Aorta (tissue), 5 donors: ENCODE measurements at regions not wholly inside any gene's neighbourhood (a gene's known extent, or its start where the extent isn't known, plus 50 kb on each side); places are given as distances from the start of the nearest gene placed in this dataset.
A peak's percentile ranks its signal among the peaks of the same experiment; 100 is the strongest.

ENCODE experiments used
- ATAC-seq: fragments of 200-7000 bp; cut with Tn5 transposase; one replicate; pipeline ENCODE4 v1.9.1; 2022; ENCODE audit warnings: moderate library complexity; ENCODE audit not compliant: low FRiP score
- DNase-seq, 2 donors: peaks; one replicate each; pipeline ENCODE4 v3.0.0-alpha.2; 2020
- H3K27ac ChIP-seq, 2 donors: one replicate each; pipeline ENCODE4 v1.5.1; 2013; ENCODE audit warnings: low read length in 2 of 2, mild to moderate bottlenecking in 2 of 2, moderate library complexity in 2 of 2, control low read depth in 1 of 2, inconsistent platforms in 1 of 2, low read depth in 1 of 2
- H3K27me3 ChIP-seq, 2 donors: one replicate each; pipeline ENCODE4 v1.6.1; 2013; ENCODE audit warnings: control low read depth in 1 of 2, low read length in 1 of 2, mild to moderate bottlenecking in 1 of 2, moderate library complexity in 1 of 2; ENCODE audit not compliant: insufficient read depth in 2 of 2, control insufficient read depth in 1 of 2
- H3K36me3 ChIP-seq, 2 donors: one replicate each; pipeline ENCODE4 v1.6.1; 2013; ENCODE audit warnings: control low read depth in 1 of 2, low read length in 1 of 2, mild to moderate bottlenecking in 1 of 2; ENCODE audit not compliant: insufficient read depth in 2 of 2, control insufficient read depth in 1 of 2
- H3K4me1 ChIP-seq, 2 donors: one replicate each; pipeline ENCODE4 v1.6.1; 2013; ENCODE audit warnings: low read length in 2 of 2, control low read depth in 1 of 2, mild to moderate bottlenecking in 1 of 2, moderate library complexity in 1 of 2; ENCODE audit not compliant: insufficient read depth in 2 of 2, control insufficient read depth in 1 of 2
- H3K4me3 ChIP-seq, 2 donors: one replicate each; pipeline ENCODE4 v1.5.1; 2013; ENCODE audit warnings: low read length in 2 of 2, control low read depth in 1 of 2, mild to moderate bottlenecking in 1 of 2
- H3K9me3 ChIP-seq: one replicate; pipeline ENCODE4 v1.6.1; 2013; ENCODE audit warnings: mild to moderate bottlenecking, low read length; ENCODE audit not compliant: control insufficient read depth
- WGBS, 2 donors: extraction: QIAGEN DNeasy Blood & Tissue Kit; methylation state at CpG; one replicate each; pipeline ENCODE4 v1.1.7; 2013; 5-methylcytosine and 5-hydroxymethylcytosine counted together
- intact Hi-C, 2 donors: fragments of 100-400 bp; cut with DNase I; formaldehyde crosslinking; loops; one replicate each; pipeline versions ENCODE4 v1.14.2 to v1.15.0; 2022
- donor health status: healthy with polysubstance abuse.
- donor health status: Bipolar disorder and iron deficiency.
- donor health status: DM: no; HTN: no; CAD: no.
- donor health status: DM: no; HTN: no; CAD: no.
- donor health status: DM: yes; HTN: yes; CAD: no.

GRCh38 chrX:40449956-40450706 lies 130.6 kb upstream of the ATP6AP2 start:
- Histone ChIP-seq H3K4me1 (no peaks in the 10 kb centered on the region), H3K36me3 (no peaks in the 10 kb centered on the region), H3K9me3 (no peaks in the 10 kb centered on the region), H3K4me3 (no peak overlapping the region), H3K27me3 (no peaks in the 10 kb centered on the region), H3K27ac (no peak overlapping the region)
- ATAC-seq (no peak), DNase-seq (no peak)
- 78 to 83% methylated on average over 8 of the region's 8 CpGs for WGBS, 2 donors
- intact Hi-C loops, result loop anchor here in 1 of 2 donors (10.0 kb wide), 1 partner anchor 365 kb away; no protein-coding TSS in a partner anchor

- no peaks in the 10 kb centered on the region for H3K9me3 ChIP-seq
- 77 to 92% methylated on average over 7 of the region's 7 CpGs for WGBS, 2 donors
- no peaks in the 10 kb centered on the region for H3K36me3 ChIP-seq
- intact Hi-C loops, result no loop called here
- no peak overlapping the region for H3K4me3 ChIP-seq
- no peaks in the 10 kb centered on the region for H3K27me3 ChIP-seq
- DNase-seq, result no peak
- no peak for ATAC-seq
- no peak overlapping the region for H3K27ac ChIP-seq
- H3K4me1 ChIP-seq, result no peaks in the 10 kb centered on the region
These were observed 131.4 kb upstream of the ATP6AP2 start for GRCh38 chrX:40449396-40449795.

- Histone ChIP-seq H3K27me3 (no peaks in the 10 kb centered on the region), H3K4me1 (no peaks in the 10 kb centered on the region), H3K4me3 (no peak overlapping the region), H3K9me3 (no peaks in the 10 kb centered on the region), H3K27ac (no peak overlapping the region), H3K36me3 (no peaks in the 10 kb centered on the region)
- no peak for DNase-seq
- intact Hi-C loops, result no loop called here
- 73 to 92% methylated on average over 6 of the region's 6 CpGs for WGBS, 2 donors
- ATAC-seq, result no peak
These were observed 132.0 kb upstream of the ATP6AP2 start for GRCh38 chrX:40448793-40449192.

GRCh38 chrX:40446921-40447320 lies 133.8 kb upstream of the ATP6AP2 start:
- Histone ChIP-seq H3K27me3 (no peaks in the 10 kb centered on the region), H3K9me3 (no peaks in the 10 kb centered on the region), H3K27ac (no peak overlapping the region), H3K36me3 (no peaks in the 10 kb centered on the region), H3K4me1 (no peaks in the 10 kb centered on the region), H3K4me3 (no peak overlapping the region)
- no peak for DNase-seq
- intact Hi-C loops, result no loop called here
- WGBS, 2 donors, result 8 to 22% methylated on average over 6 of the region's 6 CpGs
- peak; percentile 60 for ATAC-seq

- WGBS, 2 donors, result 85 to 98% methylated on average over 3 of the region's 3 CpGs
- H3K9me3 ChIP-seq, result no peaks in the 10 kb centered on the region
- H3K36me3 ChIP-seq, result no peaks in the 10 kb centered on the region
- no peak overlapping the region for H3K27ac ChIP-seq
- intact Hi-C loops, result no loop called here
- ATAC-seq (no peak), DNase-seq (no peak)
- H3K4me3 ChIP-seq, result no peak overlapping the region
- H3K27me3 ChIP-seq, result no peaks in the 10 kb centered on the region
- no peaks in the 10 kb centered on the region for H3K4me1 ChIP-seq
These were observed 135.1 kb upstream of the ATP6AP2 start for GRCh38 chrX:40445691-40446090.

GRCh38 chrX:40444798-40445496 lies 135.8 kb upstream of the ATP6AP2 start:
- DNase-seq (no peak), ATAC-seq (no peak)
- no peak overlapping the region for H3K27ac ChIP-seq
- H3K4me3 ChIP-seq, result no peak overlapping the region
- no peaks in the 10 kb centered on the region for H3K27me3 ChIP-seq
- H3K9me3 ChIP-seq, result no peaks in the 10 kb centered on the region
- WGBS, 2 donors, result 79 to 91% methylated on average over 12 of the region's 12 CpGs
- no peaks in the 10 kb centered on the region for H3K36me3 ChIP-seq
- intact Hi-C loops, result no loop called here
- H3K4me1 ChIP-seq, result no peaks in the 10 kb centered on the region

- Histone ChIP-seq H3K9me3 (no peaks in the 10 kb centered on the region), H3K36me3 (no peaks in the 10 kb centered on the region), H3K4me1 (no peaks in the 10 kb centered on the region), H3K27me3 (no peaks in the 10 kb centered on the region), H3K4me3 (no peak overlapping the region), H3K27ac (no peak overlapping the region)
- ATAC-seq, result no peak
- intact Hi-C loops, result no loop called here
- no peak for DNase-seq
- WGBS, 2 donors, result 74 to 91% methylated on average over 2 of the region's 2 CpGs
These were observed 136.6 kb upstream of the ATP6AP2 start for GRCh38 chrX:40444133-40444532.

GRCh38 chrX:40440866-40441265 lies 139.9 kb upstream of the ATP6AP2 start:
- WGBS, 2 donors, result 40 to 63% methylated on average over 3 of the region's 3 CpGs
- Histone ChIP-seq H3K4me3 (no peak overlapping the region), H3K27ac (no peak overlapping the region), H3K36me3 (no peaks in the 10 kb centered on the region), H3K4me1 (no peaks in the 10 kb centered on the region), H3K27me3 (no peaks in the 10 kb centered on the region), H3K9me3 (no peaks in the 10 kb centered on the region)
- intact Hi-C loops, result no loop called here
- ATAC-seq (no peak), DNase-seq (no peak)
